ENCODE measurements at regions not wholly inside any gene's neighbourhood (a gene's known extent, or its start where the extent isn't known, plus 50 kb on each side); places are given as distances from the start of the nearest gene placed in this dataset.

GRCh38 chr17:34521955-34522354 is 57.4 kb upstream of the TMEM132E start:
- TF ChIP-seq LEF1 (IDR thresholded peaks at IDR 0.05; ENCODE audit: borderline replicate concordance) = no peak
- no peak for TF ChIP-seq ELF4 (IDR thresholded peaks at IDR 0.05)
- no peak for TF ChIP-seq HDGF (IDR thresholded peaks at IDR 0.05; ENCODE audit: borderline replicate concordance)
- TF ChIP-seq BHLHE40 (IDR thresholded peaks at IDR 0.05; ENCODE audit: borderline replicate concordance) = no peak
- no peak for TF ChIP-seq SP1 (IDR thresholded peaks at IDR 0.05)
- TF ChIP-seq L3MBTL2 (conservative IDR thresholded peaks at IDR 0.05) = no peak
- TF ChIP-seq NFRKB (IDR thresholded peaks at IDR 0.05) = no peak
- no peak for TF ChIP-seq TARDBP (IDR thresholded peaks at IDR 0.05)
- TF ChIP-seq SUZ12 (IDR thresholded peaks at IDR 0.05) = no peak
- no peak for TF ChIP-seq ZNF384 (IDR thresholded peaks at IDR 0.05)
- TF ChIP-seq FOXK2 (IDR thresholded peaks at IDR 0.05) = no peak
- TF ChIP-seq ARNT (IDR thresholded peaks at IDR 0.05) = no peak
- TF ChIP-seq FOXM1 (IDR thresholded peaks at IDR 0.05; ENCODE audit: borderline replicate concordance) = no peak
- TF ChIP-seq FOXA1 (IDR thresholded peaks at IDR 0.05) = no peak

Data from HEK293T (cell line).